H4 (cell line): ENCODE measurements at regions not wholly inside any gene's neighbourhood (a gene's known extent, or its start where the extent isn't known, plus 50 kb on each side); places are given as distances from the start of the nearest gene placed in this dataset.

Experiments used
- DNase-seq: peaks from one replicate; pipeline ENCODE4 v3.0.0-alpha.2; 2015; ENCODE audit warnings: low spot score

- no peak for DNase-seq
Measured at GRCh38 chr4:62161446-62161845, 961.3 kb downstream of the ADGRL3 start.

- no peak for DNase-seq
Measured at GRCh38 chr4:62159876-62160275, 959.8 kb downstream of the ADGRL3 start.

DNA sequence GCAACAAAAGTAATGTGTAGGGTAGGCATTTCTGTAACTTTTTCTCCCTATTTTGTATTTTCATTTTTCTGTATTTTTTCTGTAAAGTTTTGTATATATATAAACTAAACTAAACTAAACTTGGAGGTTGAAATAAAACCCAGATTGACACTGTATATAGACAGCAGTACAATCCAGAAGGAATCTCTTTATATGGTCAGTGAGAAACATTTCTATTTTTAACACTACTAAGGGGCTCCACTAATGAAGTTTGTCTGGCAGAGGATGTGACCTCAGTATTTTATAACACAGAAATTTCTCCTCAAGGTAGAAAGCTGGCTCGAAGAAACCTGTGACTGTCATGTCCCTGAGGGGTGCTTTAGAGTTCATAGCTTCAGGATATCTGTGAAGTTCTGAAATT is 959.2 kb downstream of the ADGRL3 start:
- DNase-seq = no peak

- DNase-seq = no peak
Measured at GRCh38 chr4:62156205-62156604, 956.1 kb downstream of the ADGRL3 start.

- no peak for DNase-seq
Measured at GRCh38 chr4:62145276-62145675, 945.1 kb downstream of the ADGRL3 start.

DNA sequence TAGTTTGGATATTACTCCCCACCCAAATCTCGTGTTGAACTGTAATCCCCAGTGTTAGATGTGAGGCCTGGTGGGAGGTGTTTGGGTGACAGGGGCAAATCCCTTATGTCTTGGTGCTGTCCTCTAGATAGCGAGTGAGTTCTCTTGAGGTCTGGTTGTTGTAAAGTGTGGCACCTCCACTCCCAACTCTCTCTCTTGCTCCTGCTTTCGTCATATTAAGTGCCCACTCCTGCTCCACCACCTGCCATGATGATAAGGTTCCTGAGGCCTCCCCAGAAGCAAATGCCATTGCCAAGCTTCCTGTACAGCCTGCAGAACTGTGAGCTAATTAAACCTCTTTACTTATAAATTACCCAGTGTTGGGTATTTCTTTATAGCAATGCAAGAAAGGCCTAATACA is 944.3 kb downstream of the ADGRL3 start:
- no peak for DNase-seq

GRCh38 chr4:62135565-62136156 is 935.5 kb downstream of the ADGRL3 start:
- DNase-seq = no peak

- DNase-seq = no peak
Measured at GRCh38 chr4:62133977-62134376, 933.9 kb downstream of the ADGRL3 start.

- no peak for DNase-seq
Measured at GRCh38 chr4:62133101-62133897, 933.2 kb downstream of the ADGRL3 start.

DNA sequence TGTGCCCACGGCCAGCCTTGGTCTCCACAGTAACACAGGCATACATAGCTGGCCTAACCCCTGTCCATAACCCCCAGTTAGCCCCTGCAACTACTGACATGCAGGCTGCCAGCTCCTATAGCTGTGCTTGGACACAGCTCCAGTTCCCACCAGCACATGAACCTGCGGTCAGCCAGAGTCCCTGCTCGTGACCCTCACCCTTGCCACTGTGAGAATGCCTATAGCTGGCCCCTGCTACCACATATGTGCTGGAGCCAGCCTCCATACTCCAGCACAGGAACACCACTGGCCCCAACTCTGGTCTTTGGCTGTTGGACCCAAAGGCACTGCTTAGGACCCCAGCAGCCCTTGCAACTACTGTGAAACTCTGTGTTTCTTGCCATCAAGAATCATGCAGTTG is 930.9 kb downstream of the ADGRL3 start:
- DNase-seq = no peak

DNA sequence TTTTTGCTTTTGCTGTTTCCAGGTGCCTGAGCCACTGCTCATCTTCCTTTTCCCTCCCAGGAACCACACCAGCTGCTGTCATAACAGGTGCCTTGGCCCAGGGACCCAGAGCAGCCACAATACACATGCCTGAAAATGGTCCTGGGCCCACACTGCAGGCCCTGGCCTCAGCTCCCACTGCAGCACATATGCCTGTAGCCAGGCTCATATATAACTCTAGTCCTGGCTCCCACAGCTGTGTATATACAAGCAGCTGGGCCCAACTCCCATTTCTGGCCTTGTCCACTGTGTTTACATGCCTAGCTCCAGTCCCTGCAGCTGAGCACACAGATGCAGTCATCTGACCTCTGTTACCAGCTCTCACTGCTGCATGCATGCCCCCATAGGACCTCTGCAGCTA is 930.5 kb downstream of the ADGRL3 start:
- no peak for DNase-seq

GRCh38 chr4:62130230-62130629 is 930.1 kb downstream of the ADGRL3 start:
- DNase-seq = no peak
